Esophagus squamous epithelium (tissue), 4 donors: ENCODE measurements at regions not wholly inside any gene's neighbourhood (a gene's known extent, or its start where the extent isn't known, plus 50 kb on each side); places are given as distances from the start of the nearest gene placed in this dataset.

Experiments used
- CTCF ChIP-seq, 6 experiments: fragments of 450-650 bp in 4 of 6; fragments of 200-600 bp in 2 of 6; sonication (generic) in 2 of 6; IDR thresholded peaks; one replicate each; pipeline ENCODE4 v1.5.1; 2016 to 2019; ENCODE audit warnings: antibody characterized with exemption in 6 of 6, mild to moderate bottlenecking in 4 of 6, moderate library complexity in 4 of 6
- POLR2A ChIP-seq, 4 donors: fragments of 450-650 bp; IDR thresholded peaks; one replicate each; pipeline ENCODE4 v1.6.1; 2017; ENCODE audit warnings: antibody characterized with exemption in 4 of 4, mild to moderate bottlenecking in 4 of 4, moderate library complexity in 3 of 4

GRCh38 chr4:97394653-97395052 lies 748.6 kb downstream of the STPG2 start:
- TF ChIP-seq POLR2A (IDR thresholded peaks at IDR 0.05): no peak
- TF ChIP-seq CTCF (IDR thresholded peaks at IDR 0.05): no peak
